ENCODE measurements at regions not wholly inside any gene's neighbourhood (a gene's known extent, or its start where the extent isn't known, plus 50 kb on each side); places are given as distances from the start of the nearest gene placed in this dataset.

DNA sequence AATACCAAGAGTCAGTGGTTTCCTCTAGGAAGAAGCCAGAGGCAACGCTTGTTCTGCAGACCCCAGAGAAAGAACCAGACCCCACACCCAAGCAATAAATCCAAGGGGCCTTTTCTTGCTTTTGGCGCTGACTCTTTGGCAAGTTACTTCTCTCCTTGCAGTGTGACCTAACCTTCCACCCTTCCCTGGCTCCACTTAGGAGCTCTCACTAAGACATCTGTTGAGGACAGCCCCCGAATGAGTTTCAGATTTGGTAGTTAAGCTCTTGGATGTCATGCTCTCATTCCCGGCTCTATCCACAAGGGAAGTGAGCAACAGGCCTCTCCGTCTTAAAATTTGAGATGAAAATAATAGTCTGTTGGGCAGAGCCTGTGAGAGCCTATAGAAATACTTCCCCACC is 50.6 kb upstream of the FAM204A start:
- TF ChIP-seq, protein P1, sequence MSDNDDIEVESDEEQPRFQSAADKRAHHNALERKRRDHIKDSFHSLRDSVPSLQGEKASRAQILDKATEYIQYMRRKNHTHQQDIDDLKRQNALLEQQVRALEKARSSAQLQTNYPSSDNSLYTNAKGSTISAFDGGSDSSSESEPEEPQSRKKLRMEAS (IDR thresholded peaks at IDR 0.05): no peak
- no peak for TF ChIP-seq EP300 (IDR thresholded peaks at IDR 0.05; ENCODE audit: borderline replicate concordance)
- TF ChIP-seq YY1 (IDR thresholded peaks at IDR 0.05; ENCODE audit: low read depth): no peak
- TF ChIP-seq CREB1 (IDR thresholded peaks at IDR 0.05; ENCODE audit: low read depth): no peak
- no peak for TF ChIP-seq RAD21 (IDR thresholded peaks at IDR 0.05; ENCODE audit: low read depth)
- TF ChIP-seq CEBPB (IDR thresholded peaks at IDR 0.05): no peak
- TF ChIP-seq, protein P2, sequence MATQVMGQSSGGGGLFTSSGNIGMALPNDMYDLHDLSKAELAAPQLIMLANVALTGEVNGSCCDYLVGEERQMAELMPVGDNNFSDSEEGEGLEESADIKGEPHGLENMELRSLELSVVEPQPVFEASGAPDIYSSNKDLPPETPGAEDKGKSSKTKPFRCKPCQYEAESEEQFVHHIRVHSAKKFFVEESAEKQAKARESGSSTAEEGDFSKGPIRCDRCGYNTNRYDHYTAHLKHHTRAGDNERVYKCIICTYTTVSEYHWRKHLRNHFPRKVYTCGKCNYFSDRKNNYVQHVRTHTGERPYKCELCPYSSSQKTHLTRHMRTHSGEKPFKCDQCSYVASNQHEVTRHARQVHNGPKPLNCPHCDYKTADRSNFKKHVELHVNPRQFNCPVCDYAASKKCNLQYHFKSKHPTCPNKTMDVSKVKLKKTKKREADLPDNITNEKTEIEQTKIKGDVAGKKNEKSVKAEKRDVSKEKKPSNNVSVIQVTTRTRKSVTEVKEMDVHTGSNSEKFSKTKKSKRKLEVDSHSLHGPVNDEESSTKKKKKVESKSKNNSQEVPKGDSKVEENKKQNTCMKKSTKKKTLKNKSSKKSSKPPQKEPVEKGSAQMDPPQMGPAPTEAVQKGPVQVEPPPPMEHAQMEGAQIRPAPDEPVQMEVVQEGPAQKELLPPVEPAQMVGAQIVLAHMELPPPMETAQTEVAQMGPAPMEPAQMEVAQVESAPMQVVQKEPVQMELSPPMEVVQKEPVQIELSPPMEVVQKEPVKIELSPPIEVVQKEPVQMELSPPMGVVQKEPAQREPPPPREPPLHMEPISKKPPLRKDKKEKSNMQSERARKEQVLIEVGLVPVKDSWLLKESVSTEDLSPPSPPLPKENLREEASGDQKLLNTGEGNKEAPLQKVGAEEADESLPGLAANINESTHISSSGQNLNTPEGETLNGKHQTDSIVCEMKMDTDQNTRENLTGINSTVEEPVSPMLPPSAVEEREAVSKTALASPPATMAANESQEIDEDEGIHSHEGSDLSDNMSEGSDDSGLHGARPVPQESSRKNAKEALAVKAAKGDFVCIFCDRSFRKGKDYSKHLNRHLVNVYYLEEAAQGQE (IDR thresholded peaks at IDR 0.05; ENCODE audit: low read depth): no peak
- TF ChIP-seq ZBTB7A (IDR thresholded peaks at IDR 0.05; ENCODE audit: low read depth): no peak
